Prostate gland (tissue), 2 donors: ENCODE measurements at regions not wholly inside any gene's neighbourhood (a gene's known extent, or its start where the extent isn't known, plus 50 kb on each side); places are given as distances from the start of the nearest gene placed in this dataset.

Source experiments
- CTCF ChIP-seq, 4 experiments: fragments of 200-600 bp in 2 of 4; fragments of 450-650 bp in 2 of 4; sonication (generic) in 2 of 4; IDR thresholded peaks; 1 replicate in 3 of 4; 2 replicates in 1 of 4; pipeline ENCODE4 v1.5.1; 2016 to 2019; ENCODE audit warnings: antibody characterized with exemption in 4 of 4, mild to moderate bottlenecking in 2 of 4, moderate library complexity in 2 of 4
- POLR2AphosphoS5 ChIP-seq: sonication (generic); formaldehyde crosslinking; IDR thresholded peaks from one replicate; pipeline ENCODE4 v1.6.1; 2017; ENCODE audit warnings: antibody characterized with exemption

- TF ChIP-seq CTCF (IDR thresholded peaks at IDR 0.05), result no peak
- TF ChIP-seq POLR2AphosphoS5, result no peak
Observed at GRCh38 chr17:33633446-33633845, 340.4 kb upstream of the ASIC2 start.
